Middle frontal gyrus (tissue), 1 donor: ENCODE measurements at regions not wholly inside any gene's neighbourhood (a gene's known extent, or its start where the extent isn't known, plus 50 kb on each side); places are given as distances from the start of the nearest gene placed in this dataset.

Source experiments
- DNase-seq: peaks from one replicate; pipeline ENCODE4 v3.0.0-alpha.2; 2015; ENCODE audit warnings: low spot score; ENCODE audit errors: extremely low spot score

GRCh38 chr13:53648673-53649072, 620.1 kb downstream of the OLFM4 start:
- DNase-seq: no peak

GRCh38 chr13:53672005-53672404, 643.4 kb downstream of the OLFM4 start:
- no peak for DNase-seq

GRCh38 chr13:53683146-53683545, 654.5 kb downstream of the OLFM4 start:
- DNase-seq: no peak

- DNase-seq: no peak
Observed at GRCh38 chr13:53683608-53684007, 655.0 kb downstream of the OLFM4 start.

- no peak for DNase-seq
Observed at GRCh38 chr13:53691417-53691816, 662.8 kb downstream of the OLFM4 start.

- DNase-seq: no peak
Observed at GRCh38 chr13:53694814-53695532, 666.4 kb downstream of the OLFM4 start.

- DNase-seq: no peak
Observed at GRCh38 chr13:53703371-53704080, 674.9 kb downstream of the OLFM4 start.

- no peak for DNase-seq
Observed at GRCh38 chr13:53719281-53719680, 690.7 kb downstream of the OLFM4 start.

- DNase-seq: no peak
Observed at GRCh38 chr13:53732664-53733063, 704.1 kb downstream of the OLFM4 start.

GRCh38 chr13:53743906-53744305, 715.3 kb downstream of the OLFM4 start:
- DNase-seq: no peak

- DNase-seq: no peak
Observed at GRCh38 chr13:53747825-53748224, 719.2 kb downstream of the OLFM4 start.

- no peak for DNase-seq
Observed at GRCh38 chr13:53749306-53749705, 720.7 kb downstream of the OLFM4 start.

- DNase-seq: no peak
Observed at GRCh38 chr13:53759016-53759415, 730.4 kb downstream of the OLFM4 start.

GRCh38 chr13:53775807-53776206, 747.2 kb downstream of the OLFM4 start:
- DNase-seq: no peak

- no peak for DNase-seq
Observed at GRCh38 chr13:53778937-53779336, 750.3 kb downstream of the OLFM4 start.

- DNase-seq: no peak
Observed at GRCh38 chr13:53781941-53782340, 753.3 kb downstream of the OLFM4 start.

GRCh38 chr13:53782488-53782961, 753.9 kb downstream of the OLFM4 start:
- DNase-seq: peak; percentile 67

- DNase-seq: no peak
Observed at GRCh38 chr13:53783471-53783870, 754.9 kb downstream of the OLFM4 start.

- no peak for DNase-seq
Observed at GRCh38 chr13:53788286-53788685, 759.7 kb downstream of the OLFM4 start.

- DNase-seq: no peak
Observed at GRCh38 chr13:53800011-53800410, 771.4 kb downstream of the OLFM4 start.

- no peak for DNase-seq
Observed at GRCh38 chr13:53807251-53807834, 778.7 kb downstream of the OLFM4 start.

- no peak for DNase-seq
Observed at GRCh38 chr13:53821632-53822031, 793.0 kb downstream of the OLFM4 start.
